Activated CD4-positive, alpha-beta memory T cell treated with anti-CD3 and anti-CD28 coated beads, Interleukin-2, amount 10 ng/mL, durations not matched to agents 7 days and 5 days (primary cell): ENCODE measurements at regions not wholly inside any gene's neighbourhood (a gene's known extent, or its start where the extent isn't known, plus 50 kb on each side); places are given as distances from the start of the nearest gene placed in this dataset.
"Not testable (repeated sequence)": the region's sequence is repeated elsewhere in the genome, so short reads cannot be mapped to it uniquely, and the experiment has no call there.

ENCODE experiments used
- CTCF ChIA-PET: fragments of 350-600 bp; sonication (Branson Sonifier 250); formaldehyde crosslinking; loops from one replicate; lab custom pipeline; 2021; ENCODE audit warnings: antibody characterized with exemption, inconsistent platforms; lab: Charles Lee
- POLR2A ChIA-PET: fragments of 350-600 bp; sonication (Branson Sonifier 250); formaldehyde crosslinking; loops from one replicate; lab custom pipeline; 2021; ENCODE audit warnings: antibody characterized with exemption; lab: Charles Lee
- DNase-seq: peaks from one replicate; pipeline ENCODE4 v3.0.0-alpha.2; 2020
- H3K27ac Mint-ChIP-seq: one replicate; pipeline ENCODE4 v1.8.0; 2021; ENCODE audit warnings: mild to moderate bottlenecking, mixed read lengths
- H3K27me3 Mint-ChIP-seq: one replicate; pipeline ENCODE4 v1.8.0; 2021; ENCODE audit warnings: mixed read lengths
- H3K36me3 Mint-ChIP-seq: one replicate; pipeline ENCODE4 v1.8.0; 2021; ENCODE audit warnings: low read depth, mixed read lengths
- H3K4me1 Mint-ChIP-seq: one replicate; pipeline ENCODE4 v1.8.0; 2021; ENCODE audit warnings: mixed read lengths
- H3K4me3 Mint-ChIP-seq: one replicate; pipeline ENCODE4 v1.8.0; 2021; ENCODE audit warnings: mild to moderate bottlenecking, mixed read lengths
- H3K9me3 Mint-ChIP-seq: one replicate; pipeline ENCODE4 v1.8.0; 2021; ENCODE audit warnings: mixed read lengths

DNA sequence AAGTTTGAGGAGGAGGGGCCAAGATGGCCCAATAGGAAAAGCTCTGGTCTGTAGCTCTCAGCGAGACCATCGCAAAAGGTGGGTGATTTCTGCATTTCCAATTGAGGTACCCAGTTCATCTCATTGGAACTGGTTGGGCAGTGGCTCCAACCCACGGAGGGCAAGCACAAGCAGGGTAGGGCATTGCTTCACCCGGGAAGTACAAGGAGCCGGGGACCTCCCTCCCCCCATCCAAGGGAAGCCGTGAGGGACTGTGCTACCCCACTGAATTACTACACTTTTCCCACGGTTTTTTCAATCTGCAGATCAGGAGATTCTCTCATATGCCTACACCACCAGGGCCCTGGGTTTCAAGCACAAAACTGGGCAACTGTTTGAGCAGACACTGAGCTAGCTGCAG is 58.0 kb upstream of the EFCAB3 start:
- Mint-ChIP-seq H3K4me3 (no peak overlapping the region), H3K4me1 (no peaks in the 10 kb centered on the region), H3K36me3 (no peaks in the 10 kb centered on the region), H3K27me3 (peaks cover 24% of the 10 kb centered on the region), H3K27ac (no peak overlapping the region), H3K9me3 (no peaks in the 10 kb centered on the region)
- ChIA-PET CTCF (interaction anchor here (0.5 kb wide), 1 partner anchor 75 kb away, joined by 4 read pairs; no protein-coding TSS in a partner anchor), POLR2A (no interaction called here)
- DNase-seq = no peak

DNA sequence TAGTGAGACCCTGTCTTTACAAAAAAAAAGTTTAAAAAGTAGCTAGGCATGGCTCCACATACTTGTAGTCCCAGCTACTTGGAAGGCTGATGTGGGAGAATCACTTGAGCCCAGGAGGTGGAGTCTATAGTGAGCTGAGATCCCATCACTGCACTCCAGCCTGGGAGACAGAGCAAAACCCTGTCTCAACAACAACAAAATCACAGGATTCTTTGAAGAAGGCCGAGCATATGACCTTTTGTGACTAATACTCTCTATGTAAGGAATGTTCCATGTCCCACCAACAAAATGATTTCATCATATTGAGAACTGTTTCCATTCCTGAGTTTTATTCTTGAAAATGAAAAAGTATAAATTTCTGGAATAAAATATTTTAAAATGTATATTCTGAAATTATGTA is 58.9 kb upstream of the EFCAB3 start:
- Mint-ChIP-seq H3K4me3 (no peak overlapping the region), H3K4me1 (no peaks in the 10 kb centered on the region), H3K9me3 (no peaks in the 10 kb centered on the region), H3K27ac (no peak overlapping the region), H3K36me3 (no peaks in the 10 kb centered on the region), H3K27me3 (peaks cover 27% of the 10 kb centered on the region)
- no peak for DNase-seq
- POLR2A ChIA-PET = interaction anchor here (0.7 kb wide), 1 partner anchor 665 kb away, joined by 3 read pairs; no protein-coding TSS in a partner anchor
- CTCF ChIA-PET = no interaction called here

DNA sequence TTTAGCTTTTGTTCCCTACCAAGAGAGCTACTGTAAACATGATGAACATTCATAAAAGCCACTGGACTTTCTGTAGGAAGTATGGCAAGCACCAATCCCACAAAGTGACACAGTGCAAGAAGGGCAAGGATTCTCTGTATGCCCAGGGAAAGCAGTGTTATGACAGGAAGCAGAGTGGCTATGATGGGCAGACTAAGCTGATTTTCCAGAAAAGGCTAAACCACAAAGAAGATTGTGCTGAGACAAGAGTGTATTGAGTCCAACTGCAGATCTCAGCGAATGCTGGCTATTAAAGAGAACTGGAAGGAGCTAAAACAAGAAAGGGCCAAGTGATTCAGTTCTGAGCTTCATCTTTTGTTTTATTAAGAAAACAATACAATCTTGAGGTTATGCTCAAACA is 60.5 kb upstream of the EFCAB3 start:
- no peak overlapping the region for H3K27ac Mint-ChIP-seq
- peaks cover 31% of the 10 kb centered on the region for H3K27me3 Mint-ChIP-seq
- DNase-seq = no peak
- no peaks in the 10 kb centered on the region for H3K9me3 Mint-ChIP-seq
- H3K4me3 Mint-ChIP-seq = no peak overlapping the region
- no peaks in the 10 kb centered on the region for H3K36me3 Mint-ChIP-seq
- ChIA-PET POLR2A (no interaction called here), CTCF (no interaction called here)
- H3K4me1 Mint-ChIP-seq = no peaks in the 10 kb centered on the region

DNA sequence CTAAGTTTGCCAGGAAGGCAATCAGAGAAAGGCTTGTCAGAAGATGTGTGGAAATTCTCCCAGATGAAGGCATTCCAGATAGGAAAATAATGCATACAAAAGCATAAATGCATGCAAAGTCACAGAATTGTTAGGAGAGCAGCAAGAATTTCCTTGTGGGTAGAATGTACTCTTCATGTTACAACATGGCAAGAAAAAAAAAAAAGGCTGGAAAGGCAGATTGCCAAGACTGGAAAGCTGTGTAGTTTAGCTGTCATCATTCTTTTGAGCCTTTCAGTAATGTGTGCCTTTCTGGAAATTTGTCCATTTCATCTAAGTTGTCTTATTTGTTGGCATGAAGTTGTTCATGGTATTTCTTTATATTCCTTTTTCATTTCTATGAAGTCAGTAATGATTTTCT is 71.0 kb upstream of the EFCAB3 start:
- peaks cover 44% of the 10 kb centered on the region for H3K27me3 Mint-ChIP-seq
- POLR2A ChIA-PET = no interaction called here

DNA sequence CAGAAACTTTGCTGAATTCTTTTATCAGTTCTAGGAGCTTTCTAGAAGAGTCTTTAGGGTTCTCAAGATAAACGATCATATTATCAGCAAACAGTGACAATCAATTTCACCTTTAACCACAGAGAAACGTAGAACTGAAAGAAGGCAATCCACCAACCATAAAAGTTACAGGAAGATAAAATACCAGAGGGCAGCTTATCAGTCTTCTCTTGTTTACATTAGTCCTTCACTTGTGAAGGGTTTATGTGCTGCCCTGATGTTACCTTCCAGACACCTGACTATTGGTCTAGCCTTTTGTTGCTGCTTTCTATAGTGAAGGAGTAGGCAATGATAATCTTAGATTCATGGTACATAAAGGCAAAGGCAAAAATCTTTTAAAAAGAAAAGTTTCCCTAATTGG is 73.2 kb upstream of the EFCAB3 start:
- DNase-seq = no peak
- Mint-ChIP-seq H3K36me3 (no peaks in the 10 kb centered on the region), H3K27ac (no peak overlapping the region), H3K4me3 (no peak overlapping the region), H3K27me3 (peaks cover 43% of the 10 kb centered on the region), H3K4me1 (no peaks in the 10 kb centered on the region), H3K9me3 (no peaks in the 10 kb centered on the region)
- ChIA-PET POLR2A (no interaction called here), CTCF (no interaction called here)

More for the DNA sequence above, 71.0 kb upstream of the EFCAB3 start:
- Mint-ChIP-seq H3K27ac (no peak overlapping the region), H3K36me3 (no peaks in the 10 kb centered on the region), H3K4me3 (no peak overlapping the region), H3K4me1 (no peaks in the 10 kb centered on the region), H3K9me3 (no peaks in the 10 kb centered on the region)
- DNase-seq = no peak
- CTCF ChIA-PET = no interaction called here

DNA sequence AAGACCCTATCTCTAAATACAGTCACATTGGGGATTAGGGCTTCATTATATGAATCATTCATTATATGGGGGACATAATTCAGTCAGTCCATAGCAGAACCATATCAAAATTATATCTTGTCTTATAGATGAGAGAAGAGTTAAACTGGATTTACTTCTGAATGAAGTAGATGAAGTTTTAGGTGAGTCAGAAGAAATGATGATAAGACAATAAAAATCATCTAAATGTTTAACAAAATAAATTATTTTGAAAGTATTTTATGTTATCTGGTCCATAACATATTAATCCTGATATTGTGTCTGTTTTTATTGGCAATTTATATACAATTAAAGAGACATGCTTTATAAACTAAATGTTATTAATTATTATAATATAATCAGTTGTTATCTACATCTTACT is 76.9 kb upstream of the EFCAB3 start:
- Mint-ChIP-seq H3K9me3 (peaks cover 3% of the 10 kb centered on the region), H3K27ac (no peak overlapping the region), H3K27me3 (peaks cover 33% of the 10 kb centered on the region), H3K36me3 (no peaks in the 10 kb centered on the region), H3K4me1 (no peaks in the 10 kb centered on the region), H3K4me3 (no peak overlapping the region)
- ChIA-PET POLR2A (no interaction called here), CTCF (interaction anchor here (0.6 kb wide), 1 partner anchor 235 kb away, joined by 4 read pairs; no protein-coding TSS in a partner anchor)
- DNase-seq = no peak

DNA sequence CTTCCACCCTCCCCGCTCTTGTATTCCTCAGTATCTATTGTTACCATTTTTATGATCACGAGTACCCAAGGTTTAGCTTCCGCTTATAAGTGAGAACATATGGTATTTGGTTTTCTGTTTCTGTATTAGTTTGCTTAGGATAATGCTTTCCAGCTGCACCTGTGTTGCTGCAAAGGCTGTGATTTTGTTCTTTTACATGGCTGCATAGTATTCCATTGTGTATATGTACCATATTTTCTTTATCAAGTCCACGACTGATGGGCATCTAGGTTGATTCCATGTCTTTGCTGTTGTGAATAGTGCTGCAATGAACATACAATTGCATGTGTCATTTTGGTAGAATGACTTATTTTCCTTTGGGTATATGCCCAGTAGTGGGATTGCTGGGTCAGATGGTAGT is 79.7 kb upstream of the EFCAB3 start:
- ChIA-PET CTCF (no interaction called here), POLR2A (no interaction called here)
- Mint-ChIP-seq H3K9me3 (peaks cover 3% of the 10 kb centered on the region), H3K36me3 (no peaks in the 10 kb centered on the region), H3K27me3 (peaks cover 13% of the 10 kb centered on the region), H3K4me3 (no peak overlapping the region), H3K4me1 (no peaks in the 10 kb centered on the region), H3K27ac (no peak overlapping the region)
- DNase-seq = no peak

DNA sequence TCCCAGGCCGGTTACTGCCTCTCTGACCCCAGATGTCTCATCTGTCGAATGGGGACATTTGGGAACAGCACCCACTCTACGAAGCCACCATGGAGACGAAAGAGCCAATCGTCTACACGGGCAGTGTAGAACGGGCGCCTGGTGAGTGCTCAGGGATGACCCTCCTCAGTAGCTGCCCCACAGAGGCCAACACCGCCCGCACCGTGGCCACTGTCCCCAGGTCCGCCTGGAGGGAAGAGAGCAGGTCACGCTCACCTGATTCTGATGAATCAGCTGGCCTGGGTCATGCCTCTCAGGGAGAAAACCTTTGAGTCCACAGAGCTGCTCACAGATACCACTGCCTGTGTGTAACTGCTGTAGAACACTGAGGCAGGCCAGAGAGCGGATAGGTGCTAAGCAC is 105.1 kb upstream of the EFCAB3 start:
- H3K27ac Mint-ChIP-seq, H3K27me3 Mint-ChIP-seq, CTCF ChIA-PET, DNase-seq, H3K36me3 Mint-ChIP-seq, POLR2A ChIA-PET, H3K4me1 Mint-ChIP-seq, H3K9me3 Mint-ChIP-seq, H3K4me3 Mint-ChIP-seq: not testable (repeated sequence)

DNA sequence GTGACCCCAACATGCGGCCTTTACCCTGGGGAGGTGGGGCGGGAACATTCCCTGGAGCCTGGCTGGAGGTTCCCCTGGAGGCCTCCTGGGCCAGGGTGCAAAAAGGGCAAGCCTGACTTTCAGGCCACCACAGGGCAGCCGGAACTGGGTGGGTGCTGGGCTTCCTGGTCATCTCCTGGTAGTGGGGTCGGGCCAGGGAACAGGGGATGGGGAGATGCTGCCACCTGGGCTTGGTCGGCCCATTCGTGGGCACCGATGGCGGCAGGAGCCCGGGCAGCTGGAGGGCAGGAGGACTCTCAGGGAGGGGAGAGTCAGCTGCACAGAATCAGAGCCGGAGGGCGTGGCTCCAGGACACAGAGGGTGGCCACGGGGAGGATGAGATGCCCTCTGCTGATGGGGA is 112.0 kb upstream of the EFCAB3 start:
- CTCF ChIA-PET, H3K9me3 Mint-ChIP-seq: not testable (repeated sequence)

DNA sequence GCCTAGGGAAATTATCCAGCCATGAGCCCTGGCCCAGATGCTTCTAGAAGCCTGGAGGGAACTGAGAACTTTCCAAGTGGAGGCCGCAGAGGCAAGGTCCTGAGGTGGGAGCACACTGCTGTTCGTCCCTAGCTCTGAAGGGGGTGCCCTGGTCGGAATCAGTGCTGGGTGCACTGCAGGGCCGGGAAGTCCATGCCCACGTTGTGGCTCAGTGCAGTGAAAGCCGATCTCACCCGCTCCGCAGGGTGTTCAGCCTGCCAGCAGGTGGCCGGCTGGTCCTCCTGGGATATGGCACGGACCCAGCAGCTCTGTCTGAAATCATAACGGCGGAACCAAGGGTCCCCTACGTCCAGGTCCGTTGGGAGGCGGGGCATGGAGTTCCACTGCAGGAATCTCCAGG is 115.4 kb upstream of the EFCAB3 start:
- H3K27ac Mint-ChIP-seq, POLR2A ChIA-PET, H3K4me1 Mint-ChIP-seq, DNase-seq, H3K36me3 Mint-ChIP-seq, H3K27me3 Mint-ChIP-seq, H3K4me3 Mint-ChIP-seq, CTCF ChIA-PET, H3K9me3 Mint-ChIP-seq: not testable (repeated sequence)

More for the DNA sequence above, 112.0 kb upstream of the EFCAB3 start:
- H3K36me3 Mint-ChIP-seq, H3K27ac Mint-ChIP-seq, H3K27me3 Mint-ChIP-seq, POLR2A ChIA-PET, H3K4me1 Mint-ChIP-seq, H3K4me3 Mint-ChIP-seq, DNase-seq: not testable (repeated sequence)

DNA sequence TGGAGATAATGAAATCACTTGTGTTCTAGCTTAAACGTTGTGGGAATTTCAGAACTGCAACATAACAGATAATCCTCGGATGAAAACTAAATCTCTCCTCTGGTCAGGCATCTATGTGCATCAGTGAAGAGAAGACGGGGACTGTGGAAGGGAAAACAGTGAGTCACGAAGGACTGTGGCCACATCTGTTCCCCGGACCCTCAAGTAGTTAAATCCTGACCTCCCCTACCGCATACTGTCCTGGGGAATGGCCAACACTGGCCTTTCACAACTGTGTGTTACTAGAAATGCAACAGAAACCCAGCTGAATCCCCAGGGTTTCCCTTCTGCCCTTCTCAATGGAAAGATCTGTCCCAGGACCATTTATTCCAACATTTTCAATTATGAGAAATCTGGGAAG is 124.6 kb upstream of the EFCAB3 start:
- H3K36me3 Mint-ChIP-seq, H3K4me1 Mint-ChIP-seq, DNase-seq, H3K4me3 Mint-ChIP-seq, H3K27me3 Mint-ChIP-seq, CTCF ChIA-PET, H3K9me3 Mint-ChIP-seq, H3K27ac Mint-ChIP-seq, POLR2A ChIA-PET: not testable (repeated sequence)

DNA sequence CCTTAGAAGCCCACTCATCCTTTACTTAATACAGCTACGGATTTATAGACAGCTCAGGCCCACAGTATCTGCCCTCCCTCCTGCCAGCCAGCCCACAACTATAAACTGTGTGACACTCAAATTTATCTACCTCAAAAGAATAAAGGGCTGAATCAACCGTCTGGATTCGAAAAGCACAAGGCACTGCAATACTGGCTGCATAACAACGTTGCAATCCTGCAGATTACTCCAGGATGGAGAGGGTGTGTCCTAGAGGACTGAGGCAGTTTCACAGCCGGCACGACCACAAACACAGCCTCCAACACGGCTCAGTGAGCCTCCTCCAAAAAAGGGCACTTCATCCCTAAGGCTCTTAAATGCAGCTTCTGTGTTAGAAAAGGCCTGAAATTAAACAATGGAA is 138.3 kb upstream of the EFCAB3 start:
- CTCF ChIA-PET, H3K4me3 Mint-ChIP-seq, H3K27ac Mint-ChIP-seq, POLR2A ChIA-PET, H3K9me3 Mint-ChIP-seq, DNase-seq, H3K4me1 Mint-ChIP-seq, H3K36me3 Mint-ChIP-seq: not testable (repeated sequence)
- peaks cover 15% of the 10 kb centered on the region for H3K27me3 Mint-ChIP-seq

DNA sequence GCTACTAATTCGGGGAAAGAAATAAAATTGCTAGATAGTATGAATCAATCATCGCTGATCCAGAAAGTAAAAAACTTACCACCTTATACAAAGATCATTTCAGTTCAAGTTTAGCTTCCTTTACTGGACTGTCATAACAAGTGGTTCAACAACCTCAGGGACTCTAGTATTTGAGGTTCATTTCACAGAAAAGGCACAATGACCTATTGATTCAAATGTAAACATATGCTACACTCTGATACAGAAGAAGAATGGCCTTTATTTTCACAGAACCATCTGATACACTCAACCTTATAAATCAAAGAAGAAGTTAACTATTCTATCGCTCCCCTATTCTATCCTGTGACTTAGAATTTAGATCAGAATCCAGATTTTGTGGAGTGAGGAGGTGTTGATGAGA is 140.8 kb upstream of the EFCAB3 start:
- H3K27ac Mint-ChIP-seq, H3K4me3 Mint-ChIP-seq, DNase-seq, H3K4me1 Mint-ChIP-seq, H3K36me3 Mint-ChIP-seq, H3K9me3 Mint-ChIP-seq, CTCF ChIA-PET, POLR2A ChIA-PET: not testable (repeated sequence)
- peaks cover 15% of the 10 kb centered on the region for H3K27me3 Mint-ChIP-seq

DNA sequence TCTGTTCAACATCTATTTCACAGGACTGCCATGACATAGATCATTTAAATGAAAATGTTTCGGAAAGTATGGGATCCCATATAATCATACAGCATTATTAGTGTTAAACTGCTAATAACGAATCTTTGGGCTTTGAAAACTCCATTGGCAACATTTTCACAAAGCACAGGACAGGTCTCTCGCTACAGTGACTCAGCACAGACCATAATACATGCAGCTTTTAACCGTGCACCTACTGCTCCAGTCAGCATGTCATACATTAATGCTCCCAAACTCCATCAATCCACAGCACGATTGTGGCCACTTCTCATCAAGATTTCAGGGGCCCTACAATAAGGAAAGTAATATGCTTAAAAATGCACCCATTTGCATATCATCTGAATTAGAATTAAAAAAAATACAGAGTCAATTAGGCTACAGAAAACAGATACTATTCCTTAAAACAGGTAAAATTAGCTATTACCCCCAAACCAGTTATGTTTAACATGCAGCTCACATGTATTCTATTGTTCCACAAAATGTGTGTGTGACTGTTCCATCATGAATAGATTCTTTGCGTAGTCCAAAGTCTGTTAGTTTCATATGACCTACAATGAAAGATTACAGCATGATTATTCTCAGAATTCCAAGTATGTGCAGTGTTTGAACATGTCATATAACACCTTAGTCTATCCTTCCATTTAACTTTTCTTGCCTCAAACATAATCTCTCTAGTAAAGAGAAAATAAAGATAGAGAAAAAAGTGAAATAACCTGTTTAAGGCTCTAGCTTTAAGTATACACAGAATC is 141.6 kb upstream of the EFCAB3 start:
- H3K4me1 Mint-ChIP-seq, H3K9me3 Mint-ChIP-seq, POLR2A ChIA-PET, H3K27ac Mint-ChIP-seq, CTCF ChIA-PET, H3K4me3 Mint-ChIP-seq, DNase-seq, H3K36me3 Mint-ChIP-seq: not testable (repeated sequence)
- peaks cover 15% of the 10 kb centered on the region for H3K27me3 Mint-ChIP-seq
